CD4-positive, alpha-beta T cell (primary cell): ENCODE measurements at regions not wholly inside any gene's neighbourhood (a gene's known extent, or its start where the extent isn't known, plus 50 kb on each side); places are given as distances from the start of the nearest gene placed in this dataset.

ENCODE experiments used
- ATAC-seq: fragments of 200-7000 bp; cut with Tn5 transposase; one replicate; pipeline ENCODE4 v1.10.0; 2022; ENCODE audit warnings: mild to moderate bottlenecking; ENCODE audit not compliant: poor library complexity
- CTCF ChIA-PET: fragments of 350-600 bp; sonication (Branson Sonifier 250); formaldehyde crosslinking; loops from one replicate; lab custom pipeline; 2021; ENCODE audit warnings: antibody characterized with exemption, inconsistent platforms; lab: Charles Lee
- POLR2A ChIA-PET: fragments of 350-600 bp; sonication (Branson Sonifier 250); formaldehyde crosslinking; loops from one replicate; lab custom pipeline; 2021; ENCODE audit warnings: antibody characterized with exemption, inconsistent platforms; lab: Charles Lee
- DNase-seq, 14 experiments: peaks; one replicate each; pipeline ENCODE4 v3.0.0-alpha.2; 2013 to 2020; ENCODE audit warnings: mixed read lengths in 2 of 14
- H3K27ac ChIP-seq, 2 donors: one replicate each; pipeline versions ENCODE4 v1.5.1 to v1.7.0; 2013; ENCODE audit warnings: low read length in 2 of 2, low read depth in 1 of 2, mild to moderate bottlenecking in 1 of 2
- H3K27me3 ChIP-seq, 2 experiments: 1 replicate in 1 of 2; 2 replicates in 1 of 2; pipeline versions ENCODE4 v1.6.1 to v1.7.0; 2013; ENCODE audit warnings: low read length in 2 of 2, control low read depth in 1 of 2, mild to moderate bottlenecking in 1 of 2, moderate library complexity in 1 of 2; ENCODE audit not compliant: insufficient read depth in 2 of 2, control insufficient read depth in 1 of 2
- H3K36me3 ChIP-seq: one replicate; pipeline ENCODE4 v1.6.1; 2013; ENCODE audit warnings: low read length, control low read depth; ENCODE audit not compliant: insufficient read depth
- H3K4me1 ChIP-seq: one replicate; pipeline ENCODE4 v1.6.1; 2013; ENCODE audit warnings: low read length, control low read depth; ENCODE audit not compliant: insufficient read depth
- H3K4me3 ChIP-seq: one replicate; pipeline ENCODE4 v1.5.1; 2013; ENCODE audit warnings: mild to moderate bottlenecking, low read length, moderate library complexity
- H3K9me3 ChIP-seq, 2 experiments: 1 replicate in 1 of 2; 2 replicates in 1 of 2; pipeline versions ENCODE4 v1.6.1 to v1.7.0; 2013; ENCODE audit warnings: low read length in 2 of 2, mild to moderate bottlenecking in 2 of 2, control low read depth in 1 of 2, moderate library complexity in 1 of 2; ENCODE audit not compliant: control insufficient read depth in 1 of 2, insufficient read depth in 1 of 2
- H3K27ac Mint-ChIP-seq: one replicate; pipeline ENCODE4 v1.8.0; 2020; ENCODE audit warnings: mixed read lengths
- H3K27me3 Mint-ChIP-seq: one replicate; pipeline ENCODE4 v1.8.0; 2021; ENCODE audit warnings: mixed read lengths
- H3K36me3 Mint-ChIP-seq: one replicate; pipeline ENCODE4 v1.8.0; 2021; ENCODE audit warnings: low read depth, mixed read lengths
- H3K4me1 Mint-ChIP-seq: one replicate; pipeline ENCODE4 v1.8.0; 2021; ENCODE audit warnings: low read depth, mixed read lengths
- H3K4me3 Mint-ChIP-seq: one replicate; pipeline ENCODE4 v1.8.0; 2020; ENCODE audit warnings: mild to moderate bottlenecking, mixed read lengths
- H3K9me3 Mint-ChIP-seq: one replicate; pipeline ENCODE4 v1.8.0; 2020; ENCODE audit warnings: mixed read lengths
- CTCF ChIP-seq: fragments of 200-600 bp; IDR thresholded peaks from one replicate; pipeline ENCODE4 v1.8.0; 2022; ENCODE audit warnings: antibody characterized with exemption, mild to moderate bottlenecking
- intact Hi-C, 2 experiments: fragments of 100-400 bp; cut with DNase I in 1 of 2; cut with micrococcal nuclease in 1 of 2; formaldehyde crosslinking; loops; one replicate each; pipeline versions ENCODE4 v1.15.1 to v1.9.0; 2023 to 2025; cut with DNase I, micrococcal nuclease

- Mint-ChIP-seq H3K9me3 (no peaks in the 10 kb centered on the region), H3K36me3 (no peaks in the 10 kb centered on the region), H3K27ac (no peak overlapping the region), H3K27me3 (no peaks in the 10 kb centered on the region), H3K4me3 (no peak overlapping the region), H3K4me1 (no peaks in the 10 kb centered on the region)
- TF ChIP-seq CTCF, result no peak
- ATAC-seq (no peak), DNase-seq (no peak)
- H3K4me1 ChIP-seq, result peaks cover 3% of the 10 kb centered on the region
- no peaks in the 10 kb centered on the region for H3K27me3 ChIP-seq
- no peak overlapping the region for H3K27ac ChIP-seq
- no peak overlapping the region for H3K4me3 ChIP-seq
- ChIA-PET POLR2A (no interaction called here), CTCF (no interaction called here)
- intact Hi-C loops, result no loop called here
- H3K36me3 ChIP-seq, result no peaks in the 10 kb centered on the region
- no peaks in the 10 kb centered on the region for H3K9me3 ChIP-seq
Measured at GRCh38 chr6:14917109-14917910, 328.6 kb upstream of the JARID2 start.

- Mint-ChIP-seq H3K36me3 (no peaks in the 10 kb centered on the region), H3K9me3 (no peaks in the 10 kb centered on the region), H3K27ac (no peak overlapping the region), H3K27me3 (no peaks in the 10 kb centered on the region), H3K4me3 (no peak overlapping the region), H3K4me1 (no peaks in the 10 kb centered on the region)
- intact Hi-C loops, result no loop called here
- no peak for TF ChIP-seq CTCF
- no peak overlapping the region for H3K27ac ChIP-seq
- ChIA-PET CTCF (no interaction called here), POLR2A (no interaction called here)
- no peaks in the 10 kb centered on the region for H3K9me3 ChIP-seq
- no peak overlapping the region for H3K4me3 ChIP-seq
- H3K27me3 ChIP-seq, result no peaks in the 10 kb centered on the region
- DNase-seq (no peak), ATAC-seq (no peak)
- no peaks in the 10 kb centered on the region for H3K36me3 ChIP-seq
- peaks cover 2% of the 10 kb centered on the region for H3K4me1 ChIP-seq
Measured at GRCh38 chr6:14918200-14918907, 327.5 kb upstream of the JARID2 start.

- H3K27me3 ChIP-seq, result no peaks in the 10 kb centered on the region
- no peak overlapping the region for H3K4me3 ChIP-seq
- Mint-ChIP-seq H3K9me3 (no peaks in the 10 kb centered on the region), H3K36me3 (no peaks in the 10 kb centered on the region), H3K4me1 (no peaks in the 10 kb centered on the region), H3K27ac (no peak overlapping the region), H3K27me3 (no peaks in the 10 kb centered on the region), H3K4me3 (no peak overlapping the region)
- TF ChIP-seq CTCF, result no peak
- DNase-seq, result no peak
- intact Hi-C loops, result no loop called here
- CTCF ChIA-PET, result no interaction called here
- H3K9me3 ChIP-seq, result no peaks in the 10 kb centered on the region
- ATAC-seq, result no peak
- H3K4me1 ChIP-seq, result peaks cover 2% of the 10 kb centered on the region
- H3K36me3 ChIP-seq, result no peaks in the 10 kb centered on the region
- POLR2A ChIA-PET, result no interaction called here
- H3K27ac ChIP-seq, result no peak overlapping the region
Measured at GRCh38 chr6:14919038-14919670, 326.7 kb upstream of the JARID2 start.
